ENCODE measurements at regions not wholly inside any gene's neighbourhood (a gene's known extent, or its start where the extent isn't known, plus 50 kb on each side); places are given as distances from the start of the nearest gene placed in this dataset.

DNA sequence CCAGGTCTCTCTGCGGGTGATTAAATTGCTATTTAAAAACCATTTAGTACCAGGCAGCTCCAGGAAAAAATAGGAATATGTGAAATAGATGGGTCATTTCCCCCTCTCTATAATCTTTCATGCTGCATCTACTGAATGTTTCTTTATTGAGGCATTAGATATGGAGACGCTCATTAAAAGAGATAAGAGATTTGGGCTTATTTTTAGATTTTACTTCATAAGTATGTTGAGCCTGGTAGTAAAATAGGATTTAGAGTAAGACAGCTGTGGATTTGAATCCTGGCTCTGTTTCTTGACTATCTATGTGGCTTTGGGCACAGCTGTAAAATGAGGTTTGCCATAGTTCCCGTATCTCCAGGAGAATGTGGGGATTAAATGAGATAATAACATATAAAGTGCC is 451.0 kb upstream of the GRIA1 start:
- DNase-seq = no peak

DNA sequence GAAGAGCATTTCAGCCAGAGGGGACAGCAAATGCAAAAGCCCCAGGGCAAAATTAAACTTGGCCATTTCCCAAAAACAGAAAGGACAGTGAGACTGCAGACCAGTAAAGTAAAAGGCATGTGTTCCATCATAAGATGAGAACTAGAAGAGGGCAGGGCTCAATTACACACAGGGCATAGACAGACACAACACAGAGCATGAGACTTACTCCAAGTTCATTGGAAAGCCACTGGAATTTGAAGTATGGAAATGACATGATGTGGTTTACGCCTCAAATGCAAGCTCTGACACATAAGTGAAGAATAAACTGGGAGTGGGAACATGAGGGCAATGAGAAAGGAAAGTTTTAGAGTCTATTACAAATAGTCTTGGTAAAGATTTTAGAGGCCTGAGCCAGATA is 446.6 kb upstream of the GRIA1 start:
- DNase-seq = no peak

DNA sequence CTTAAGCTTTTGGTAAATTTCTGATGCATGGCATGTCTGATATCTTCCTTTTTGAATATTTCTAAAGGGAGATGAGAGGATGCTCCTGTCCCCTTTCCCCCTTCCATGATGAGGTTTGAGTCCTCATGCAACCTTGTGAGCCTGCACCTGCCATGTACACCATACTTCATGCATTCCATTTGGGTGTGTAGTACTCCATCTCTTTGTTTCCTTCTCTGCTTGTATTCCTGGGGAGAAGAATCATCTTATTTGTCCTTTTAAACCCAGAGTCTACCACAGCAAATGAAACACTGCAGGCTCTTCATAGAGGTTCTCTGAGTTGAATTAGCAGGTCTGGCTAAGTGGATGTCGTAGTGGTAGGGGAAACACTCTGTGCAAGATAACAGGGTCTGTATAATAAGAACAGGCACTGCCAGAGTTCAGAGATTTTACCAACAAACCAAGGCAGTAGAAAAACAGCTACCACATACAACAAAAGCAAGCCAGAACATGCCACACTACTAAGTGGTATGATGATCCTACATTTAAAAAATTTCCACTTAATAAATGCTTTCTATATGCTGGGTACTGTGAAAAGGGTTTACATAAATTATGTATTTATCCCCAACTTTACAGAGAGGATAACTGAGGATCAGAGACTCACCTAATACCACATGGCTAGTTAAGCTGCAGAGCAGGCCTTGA is 439.8 kb upstream of the GRIA1 start:
- no peak for DNase-seq

DNA sequence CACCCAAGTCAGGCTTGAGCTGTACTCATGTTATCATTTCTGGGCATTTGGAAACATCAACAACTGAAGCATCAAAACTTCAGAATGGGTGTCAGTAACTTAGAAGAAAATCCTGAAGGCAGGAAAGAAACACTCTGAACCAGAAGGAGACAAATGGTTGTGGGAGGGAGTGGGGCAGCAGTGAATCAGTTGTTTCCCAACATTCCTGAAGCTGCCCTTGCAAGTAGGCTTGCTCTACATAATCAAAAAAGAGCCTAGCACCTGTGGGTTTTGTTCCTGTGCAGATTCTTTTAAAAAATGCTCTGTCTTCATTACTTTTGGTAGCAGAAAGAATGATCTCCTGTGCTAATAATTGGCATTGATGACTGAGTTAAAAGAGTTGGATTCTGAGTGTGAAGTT is 424.2 kb upstream of the GRIA1 start:
- no peak for DNase-seq

DNA sequence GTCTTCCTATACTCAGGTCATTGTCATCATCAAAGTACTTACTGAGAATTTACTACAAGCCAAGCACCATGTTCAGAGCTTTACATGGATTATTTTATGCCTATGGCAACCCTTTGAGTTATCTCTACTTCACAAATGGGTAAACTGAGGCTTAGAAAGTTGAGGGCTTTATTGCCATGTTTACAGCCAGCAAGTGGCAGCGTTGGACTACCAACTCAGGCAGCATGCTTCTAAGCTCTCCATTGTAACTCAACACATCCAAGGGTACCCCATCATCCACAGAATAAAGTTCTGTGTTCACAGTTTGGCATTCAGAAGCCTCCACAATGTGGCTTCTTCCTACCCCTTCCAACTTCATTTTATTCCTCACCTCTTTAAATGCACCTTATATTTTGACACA is 422.6 kb upstream of the GRIA1 start:
- DNase-seq = no peak

DNA sequence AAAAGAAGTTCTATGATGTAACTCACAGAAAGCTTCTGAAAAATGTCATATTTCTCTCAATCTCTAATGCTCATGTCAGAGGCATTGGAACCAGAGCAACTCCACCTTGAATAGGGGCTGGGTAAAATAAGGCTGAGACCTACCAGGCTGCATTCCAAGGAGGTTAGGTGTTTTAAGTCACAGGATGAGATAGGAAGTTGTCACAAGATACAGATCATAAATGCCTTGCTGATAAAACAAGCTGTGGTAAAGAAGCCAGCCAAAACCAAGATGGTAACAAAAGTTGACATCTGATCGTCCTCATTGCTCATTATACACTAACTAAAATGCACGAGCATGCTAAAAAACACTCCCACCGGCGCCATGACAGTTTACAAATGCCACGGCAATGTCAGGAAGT is 411.1 kb upstream of the GRIA1 start:
- DNase-seq = no peak

DNA sequence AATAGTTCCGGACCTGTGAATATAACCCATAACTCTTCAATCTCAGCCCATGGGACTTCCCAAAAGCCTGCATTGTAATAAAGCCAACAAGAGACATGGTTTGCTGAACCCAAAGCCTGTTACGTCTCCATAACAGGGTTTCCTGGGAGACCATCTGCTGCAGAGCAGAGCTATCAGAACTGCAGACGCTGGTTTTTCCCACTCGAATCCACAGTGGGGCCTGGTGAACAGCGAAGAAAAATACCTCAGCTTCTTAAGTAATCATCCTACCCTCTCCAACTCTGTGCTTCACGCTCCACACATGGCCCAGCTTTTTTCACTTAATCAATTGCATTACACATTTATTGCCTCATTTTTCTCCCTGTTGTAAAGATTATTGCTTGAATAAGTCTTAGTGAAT is 409.5 kb upstream of the GRIA1 start:
- no peak for DNase-seq

DNA sequence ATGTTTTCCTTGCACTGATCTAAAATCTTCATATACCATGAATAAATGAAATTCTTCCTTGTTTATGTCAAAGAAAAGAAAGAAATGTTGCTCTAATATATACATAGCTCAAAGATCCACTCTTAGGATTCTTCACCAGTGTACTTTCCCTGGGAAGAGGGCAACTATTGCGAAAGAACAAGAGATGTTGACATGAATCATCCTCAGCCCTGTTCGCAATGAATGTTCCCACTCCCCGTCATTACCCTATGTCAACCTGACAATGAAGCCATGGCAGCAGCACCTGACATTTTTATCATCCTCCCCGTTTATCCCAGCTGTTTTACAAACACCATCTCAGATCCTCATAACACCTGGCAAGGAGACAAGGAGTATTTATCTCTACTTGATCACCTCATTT is 409.1 kb upstream of the GRIA1 start:
- no peak for DNase-seq

DNA sequence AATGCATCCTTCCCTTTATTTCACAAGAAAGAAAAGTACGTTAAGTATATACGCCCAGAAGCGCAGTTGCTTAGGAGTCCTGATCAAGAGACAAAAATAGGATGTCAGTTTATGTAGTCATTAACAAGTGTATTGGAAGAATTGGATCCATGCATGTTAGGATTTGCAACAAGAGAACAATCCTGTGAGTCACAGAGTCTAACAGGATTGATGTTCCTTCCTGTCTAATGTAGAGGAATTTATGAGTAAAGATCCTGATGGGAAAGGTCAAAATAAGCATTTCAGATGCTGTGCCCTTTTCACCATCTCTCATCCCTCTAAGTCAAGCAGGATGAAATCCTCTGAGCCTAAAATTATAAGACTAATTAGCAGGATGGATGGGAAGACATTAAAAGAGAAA is 406.0 kb upstream of the GRIA1 start:
- DNase-seq = no peak

DNA sequence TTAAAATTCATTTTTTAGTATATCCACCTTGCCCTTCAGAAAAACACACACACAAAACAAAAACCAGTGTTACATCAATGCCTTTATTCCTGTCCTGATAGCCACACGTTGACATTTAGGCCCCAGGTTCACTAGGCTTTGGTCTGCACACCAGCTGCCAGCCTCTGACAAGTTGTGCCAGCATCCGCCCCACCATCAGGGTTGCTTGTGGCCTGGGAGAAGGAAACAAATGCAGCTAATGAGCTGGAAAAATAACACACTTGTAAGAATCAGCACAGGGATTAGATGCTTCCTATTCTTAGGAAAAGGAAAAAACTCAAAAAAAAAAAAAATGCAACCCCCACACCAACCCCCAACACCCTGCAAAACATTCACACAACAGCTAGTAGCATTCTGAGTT is 404.0 kb upstream of the GRIA1 start:
- no peak for DNase-seq

DNA sequence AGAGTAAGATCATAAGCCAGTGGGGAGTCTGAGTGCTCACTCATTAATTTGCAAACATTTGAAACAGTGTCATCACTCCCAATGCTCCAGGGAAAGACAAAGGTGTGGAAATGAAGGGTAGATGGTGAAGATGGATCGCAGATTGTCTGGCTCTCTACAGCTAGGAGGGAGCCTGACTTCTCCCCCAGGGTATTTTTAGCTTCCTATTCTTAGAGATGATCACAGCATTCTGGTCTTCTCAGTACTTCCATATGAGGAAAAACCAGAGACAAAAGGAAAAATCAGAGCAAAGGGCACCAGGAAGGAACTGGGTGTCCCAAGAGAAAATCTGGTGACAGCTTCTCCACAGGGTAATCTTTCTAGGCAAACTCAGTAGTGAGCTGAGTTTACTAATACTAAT is 401.9 kb upstream of the GRIA1 start:
- no peak for DNase-seq

DNA sequence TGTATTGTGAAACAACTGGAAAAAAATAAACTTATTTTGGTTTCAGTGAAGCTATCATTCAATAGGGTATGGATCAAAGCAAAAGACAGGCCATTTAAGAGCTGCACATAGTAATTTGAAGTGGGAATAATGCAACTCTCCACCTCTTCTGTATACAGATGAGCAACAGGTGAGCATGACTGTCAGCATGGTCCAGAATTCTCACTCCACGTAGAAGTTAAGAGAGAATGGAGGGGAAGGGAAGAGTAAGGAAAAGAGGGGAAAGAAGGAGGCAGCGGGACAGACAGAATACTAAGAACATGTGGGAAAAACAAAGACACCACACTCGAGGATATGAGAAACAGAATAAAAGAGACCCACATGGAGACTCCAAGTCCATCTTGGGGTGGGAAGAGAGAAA is 396.1 kb upstream of the GRIA1 start:
- no peak for DNase-seq

DNA sequence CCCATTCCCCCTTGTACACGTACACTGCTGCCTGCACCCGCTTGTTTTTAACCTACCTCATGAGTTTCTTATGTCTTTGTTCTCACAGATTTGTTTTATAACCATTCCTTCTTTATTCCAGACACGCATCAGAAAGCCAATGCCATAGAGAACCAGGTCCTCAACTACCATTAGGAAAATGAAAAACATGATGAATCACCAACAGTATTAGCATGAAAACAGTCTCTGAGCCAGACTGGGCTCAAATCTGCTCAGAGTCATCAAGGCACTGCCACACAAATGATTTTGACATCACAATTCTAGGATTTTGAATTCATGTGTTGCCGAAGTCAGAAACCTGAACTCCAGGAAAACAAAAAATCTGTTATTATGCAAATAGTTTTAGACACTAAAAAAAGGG is 394.1 kb upstream of the GRIA1 start:
- no peak for DNase-seq

DNA sequence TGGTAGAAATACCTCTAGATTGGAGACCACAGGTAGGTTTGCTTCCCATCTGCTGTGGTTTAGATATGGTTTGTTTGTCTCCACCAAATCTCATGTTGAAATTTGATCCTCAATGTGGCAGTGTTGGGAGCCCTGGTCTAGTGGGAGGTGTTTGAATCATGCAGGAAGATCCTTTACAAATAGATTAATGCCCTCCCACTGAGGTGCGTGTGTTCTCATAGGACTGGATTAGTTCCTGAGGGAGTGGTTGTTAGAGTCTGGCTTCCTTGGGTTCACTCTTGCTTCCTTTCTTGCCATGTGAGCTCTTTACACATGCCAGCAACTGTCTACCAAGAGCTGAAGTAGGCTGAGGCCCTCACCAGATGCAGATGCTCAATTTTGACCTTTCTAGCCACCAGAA is 391.1 kb upstream of the GRIA1 start:
- no peak for DNase-seq

DNA sequence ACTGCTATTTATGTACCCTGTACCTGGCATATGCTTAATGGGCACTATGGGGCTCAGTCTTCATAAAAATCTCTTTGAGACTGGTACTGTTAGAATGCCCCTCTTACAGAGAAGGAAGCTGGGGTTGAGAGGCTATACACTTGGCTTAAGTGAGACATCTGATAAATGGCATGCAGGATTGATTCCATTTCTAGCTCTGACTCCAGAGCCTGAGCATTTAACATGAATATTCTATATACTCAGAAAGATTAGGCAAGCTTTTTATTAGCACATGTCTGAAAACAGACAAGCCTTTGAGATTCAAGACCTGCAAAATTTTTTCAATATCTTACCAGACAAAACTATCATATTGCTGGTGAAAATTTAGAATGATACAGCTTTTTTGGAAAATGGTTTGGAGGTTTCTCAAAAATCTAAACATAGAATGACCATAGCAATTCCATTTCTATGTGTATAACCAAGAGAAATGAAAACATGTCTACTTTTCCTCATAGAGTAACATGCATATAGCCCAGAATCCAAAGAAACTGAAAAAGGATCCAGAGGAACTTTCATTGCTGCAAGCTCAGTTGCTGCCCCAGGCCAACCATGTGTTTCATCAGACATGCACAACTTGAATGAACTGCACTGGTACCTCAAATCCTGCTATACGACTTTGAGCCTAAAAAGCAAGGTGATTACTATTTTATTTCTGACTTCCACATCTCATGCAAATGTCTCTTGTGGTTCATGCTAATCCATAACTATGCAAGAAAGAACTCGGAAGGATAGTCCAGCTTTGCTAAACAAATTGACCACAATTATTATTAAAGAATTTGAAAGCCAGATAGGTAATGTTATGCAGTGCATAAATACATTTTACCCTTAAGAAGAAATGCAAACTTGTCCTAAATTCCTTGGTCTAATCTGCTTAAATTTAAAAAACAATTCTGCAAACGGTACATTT is 389.0 kb upstream of the GRIA1 start:
- DNase-seq = no peak

DNA sequence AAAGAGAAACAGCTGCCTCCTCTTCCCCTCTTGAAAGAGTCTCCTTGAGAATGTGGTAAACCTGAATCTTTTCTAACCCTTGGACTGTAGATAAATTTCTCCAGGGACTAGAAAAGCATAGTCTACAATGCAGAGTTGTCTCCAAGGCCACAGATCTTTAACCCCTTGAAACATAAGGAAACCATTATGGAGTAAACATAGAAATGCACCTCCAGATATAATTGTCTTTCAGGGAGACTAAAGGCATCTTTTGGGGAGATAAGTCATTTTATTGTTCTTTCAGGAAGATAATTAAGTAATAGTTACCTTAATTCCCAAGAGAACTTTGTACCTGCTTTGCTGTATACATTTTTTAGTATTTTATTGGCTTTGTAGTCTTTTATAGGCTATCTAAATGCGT is 373.6 kb upstream of the GRIA1 start:
- DNase-seq = no peak

DNA sequence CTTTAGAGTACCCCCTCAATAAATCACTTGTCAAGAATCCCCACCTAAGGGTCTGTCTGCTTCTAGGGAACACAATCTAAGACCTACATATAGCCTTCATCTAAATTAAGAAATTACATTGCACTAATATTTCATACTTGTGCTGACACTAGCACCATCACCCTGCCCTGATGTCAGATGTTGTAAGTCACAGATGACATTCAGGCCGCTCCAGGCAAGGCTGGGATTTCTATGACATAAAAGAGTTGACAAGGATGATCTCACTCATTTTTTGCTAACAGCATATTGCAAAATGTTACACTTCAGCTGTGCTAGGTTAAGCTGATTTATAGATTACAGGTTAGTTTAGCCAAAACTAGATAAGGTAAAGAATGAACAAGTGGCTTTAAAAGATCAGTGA is 372.5 kb upstream of the GRIA1 start:
- no peak for DNase-seq

DNA sequence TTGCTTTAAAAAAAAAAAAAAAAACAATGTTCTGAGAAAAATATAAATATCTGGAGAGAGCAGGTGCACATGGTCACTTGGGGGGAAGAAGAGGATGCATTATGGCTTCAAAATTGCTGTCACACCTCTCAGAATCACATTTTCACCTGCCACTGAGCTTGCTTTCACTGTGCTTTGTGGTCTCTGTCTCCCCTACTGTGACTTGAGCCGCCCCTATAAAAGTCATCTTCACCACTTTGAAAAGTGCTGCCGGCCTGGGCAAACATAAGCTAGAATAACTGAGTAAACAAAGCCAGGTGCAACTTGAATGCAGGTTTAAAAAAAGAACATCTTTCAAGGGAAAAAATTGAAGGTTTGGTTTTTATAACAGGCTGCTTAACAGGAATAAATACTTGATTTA is 368.1 kb upstream of the GRIA1 start:
- no peak for DNase-seq

DNA sequence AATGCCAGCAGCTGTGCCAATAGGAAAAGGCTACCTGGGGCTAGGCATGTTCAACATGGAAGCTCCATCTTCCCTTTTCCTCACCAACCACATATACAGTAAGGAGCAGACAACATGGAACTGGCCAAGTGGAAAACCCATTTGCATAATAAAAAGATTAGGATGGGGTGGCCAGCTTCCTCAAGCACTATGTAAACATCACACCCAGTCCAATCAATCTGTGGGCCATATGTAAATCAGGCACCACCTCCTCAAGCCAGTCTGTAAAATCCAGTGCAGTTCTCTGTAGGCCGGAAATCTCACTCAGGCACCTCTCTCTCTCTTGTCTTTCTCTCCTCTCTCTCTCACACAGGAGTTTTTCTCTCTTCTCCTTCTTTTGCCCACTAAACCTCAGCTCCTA is 360.2 kb upstream of the GRIA1 start:
- no peak for DNase-seq

DNA sequence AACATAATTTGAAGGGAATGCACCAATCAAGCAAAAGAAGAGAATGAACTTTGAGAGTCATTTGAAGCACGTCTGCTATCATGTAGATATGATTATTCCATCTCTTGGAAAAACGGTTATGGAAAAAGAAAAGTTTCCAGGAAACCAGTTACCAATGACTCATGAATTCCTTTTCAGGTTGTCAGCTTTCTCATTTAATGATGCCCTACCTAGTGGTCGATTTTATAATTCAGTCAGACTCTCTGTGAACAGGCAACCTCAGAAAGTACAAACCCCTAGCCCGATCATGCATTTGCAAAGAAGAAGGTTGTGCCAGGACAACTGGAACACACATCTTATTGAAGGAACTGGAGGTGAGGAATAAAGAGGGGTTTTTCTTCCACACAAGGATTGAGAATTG is 355.1 kb upstream of the GRIA1 start:
- DNase-seq = no peak

DNA sequence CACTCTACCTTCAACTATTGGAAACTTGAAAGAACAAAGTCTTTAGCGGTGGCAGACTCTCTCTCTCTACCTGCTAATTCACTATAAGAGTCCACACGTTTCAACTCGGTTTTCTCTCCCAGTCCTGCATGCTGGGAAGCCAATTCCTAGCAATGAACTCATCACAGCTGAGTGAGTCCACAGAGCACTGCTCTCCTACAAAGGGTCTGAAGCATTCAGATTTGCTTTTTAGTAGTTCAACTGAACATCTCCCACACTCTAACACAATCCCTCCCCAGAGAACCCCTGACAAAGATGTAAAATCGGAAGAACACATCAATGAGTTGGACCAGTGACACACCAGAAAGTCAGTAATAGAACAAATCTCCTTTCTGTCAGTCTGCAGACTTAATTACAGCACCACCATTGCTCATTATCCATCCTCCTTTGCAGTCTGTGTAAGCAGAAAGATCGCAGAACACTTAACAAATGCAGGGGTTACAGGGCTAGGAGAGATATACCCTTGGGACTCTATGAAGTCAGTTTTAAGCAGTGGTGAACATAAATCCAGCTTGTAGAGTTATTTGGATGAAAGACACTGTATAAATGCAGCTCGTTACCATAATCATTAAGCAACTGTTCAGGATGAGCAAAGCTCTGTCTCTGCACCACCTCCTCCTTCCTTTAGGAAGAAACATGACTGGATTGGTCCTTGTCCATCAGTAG is 353.4 kb upstream of the GRIA1 start:
- no peak for DNase-seq

DNA sequence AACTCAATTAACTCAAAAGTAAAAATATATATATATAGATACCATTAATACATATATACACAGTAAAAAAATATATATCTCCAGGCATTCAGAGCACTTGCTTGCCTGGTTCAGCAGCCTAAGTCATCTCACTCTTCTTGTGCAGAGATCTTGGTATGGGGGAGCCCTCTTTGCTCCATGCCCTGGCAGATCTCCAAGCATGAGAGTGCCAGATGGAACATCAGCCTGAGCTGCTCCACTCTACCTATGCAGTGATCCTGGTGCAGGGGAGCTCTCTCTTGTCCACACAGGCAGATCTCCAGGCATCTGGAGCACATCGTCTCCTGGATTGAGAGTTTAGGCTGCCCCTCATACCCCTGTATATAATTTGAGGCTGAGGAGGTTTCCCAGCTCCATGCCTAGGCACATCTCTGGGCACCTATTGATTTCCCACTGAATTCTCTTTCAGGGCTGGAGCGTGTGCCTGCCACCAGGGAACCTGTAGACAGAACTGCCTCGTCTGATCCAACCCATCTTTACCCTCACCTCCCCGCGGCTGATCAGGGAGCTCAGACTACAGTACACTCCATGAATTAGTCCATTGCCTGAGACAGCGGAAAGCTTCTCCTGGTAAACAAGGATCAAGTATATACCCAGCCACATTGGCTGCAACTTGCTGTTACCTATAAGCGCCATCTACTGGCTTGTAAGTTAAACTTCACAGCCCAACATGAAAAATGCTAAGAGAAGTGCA is 342.4 kb upstream of the GRIA1 start:
- peak; percentile 11 for DNase-seq

DNA sequence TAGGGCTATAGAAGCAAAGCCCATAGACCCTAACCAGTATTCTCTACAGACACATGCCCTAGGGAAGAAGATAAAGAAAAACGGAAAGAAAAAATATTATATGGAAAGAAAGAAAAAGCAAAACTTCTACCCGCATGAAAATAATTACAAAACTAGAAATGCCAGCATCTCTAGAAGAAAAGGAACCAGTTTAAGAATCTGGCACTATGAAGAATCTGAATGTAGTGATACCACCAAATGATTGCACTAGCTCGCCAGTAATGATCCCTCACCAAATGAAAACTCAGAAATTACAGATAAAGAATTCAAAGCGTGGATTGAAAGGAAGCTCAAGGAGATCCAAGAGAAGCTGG is 341.9 kb upstream of the GRIA1 start:
- no peak for DNase-seq

Measured in hematopoietic multipotent progenitor cell treated with erythropoietin and hydrocortisone succinate and interleukin-3 and kit ligand, for 8 days (in vitro differentiated cells).